Heart left ventricle (tissue), 13 donors: ENCODE measurements at regions not wholly inside any gene's neighbourhood (a gene's known extent, or its start where the extent isn't known, plus 50 kb on each side); places are given as distances from the start of the nearest gene placed in this dataset.

Source experiments
- POLR2A ChIP-seq, 2 donors: fragments of 450-650 bp; IDR thresholded peaks; one replicate each; pipeline ENCODE4 v1.6.1; 2017; ENCODE audit warnings: antibody characterized with exemption in 2 of 2, mild to moderate bottlenecking in 2 of 2, moderate library complexity in 2 of 2
- TF ChIP-seq, protein P1 (sequence below), 12 donors: fragments of 200-600 bp; sonication (generic) in 4 of 12; IDR thresholded peaks; one replicate each; pipeline versions ENCODE4 v1.5.0 to v1.8.0; 2018 to 2022; ENCODE audit warnings: antibody characterized with exemption in 12 of 12, mild to moderate bottlenecking in 5 of 12
- donor health status: ischemic (EF 13 %, LVEDD 7.1; RV severe dilation, severe dysfunction).
- donor health status: DM: no; HTN: yes; CAD: no.
- donor health status: DM: no; HTN: no; CAD: no.
- donor health status: ischemic (EF 25% LVEDD 6.9; RV normal size, moderate dysfunction).
- donor health status: ischemic (EF 25% LVEDD 5.7; RV mildly dilated, moderate dysfunction).
- donor health status: ischemic (EF 35%, LVEDD 5.7; RV mildly dilated, moderate dysfunction).
- donor health status: nonischemic (EF 11% LVEDD 7.7; RV severe dilation, severe dysfunction).
- donor health status: DM: yes; HTN: yes; CAD: no.
- donor health status: PGD.
- donor health status: ischemic (EF 29% LVEDD 5.4; RV normal size, mild dysfunction).
- donor health status: nonischemic (EF 23%, LVEDD 6.1; RV moderate dilation, normal function).

DNA sequence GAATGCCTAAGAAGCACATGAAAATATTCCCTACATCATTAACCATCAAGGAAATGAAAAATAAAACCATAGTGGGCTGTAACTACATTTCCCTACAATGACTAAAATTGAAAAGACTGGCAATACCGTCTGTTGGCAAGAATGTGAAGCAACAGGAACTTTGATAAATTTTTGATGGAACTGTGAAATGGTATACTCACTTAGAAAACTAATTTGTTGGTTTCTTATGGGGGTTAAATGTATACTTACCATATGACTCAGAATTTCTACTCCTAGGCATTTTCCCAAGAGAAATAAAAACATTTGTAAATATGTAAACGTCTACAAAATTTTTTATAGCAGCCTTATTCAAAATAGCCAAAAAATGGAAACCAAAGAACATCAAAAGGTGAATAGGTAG lies 121.4 kb upstream of the PLEKHA5 start:
- TF ChIP-seq, protein P1, sequence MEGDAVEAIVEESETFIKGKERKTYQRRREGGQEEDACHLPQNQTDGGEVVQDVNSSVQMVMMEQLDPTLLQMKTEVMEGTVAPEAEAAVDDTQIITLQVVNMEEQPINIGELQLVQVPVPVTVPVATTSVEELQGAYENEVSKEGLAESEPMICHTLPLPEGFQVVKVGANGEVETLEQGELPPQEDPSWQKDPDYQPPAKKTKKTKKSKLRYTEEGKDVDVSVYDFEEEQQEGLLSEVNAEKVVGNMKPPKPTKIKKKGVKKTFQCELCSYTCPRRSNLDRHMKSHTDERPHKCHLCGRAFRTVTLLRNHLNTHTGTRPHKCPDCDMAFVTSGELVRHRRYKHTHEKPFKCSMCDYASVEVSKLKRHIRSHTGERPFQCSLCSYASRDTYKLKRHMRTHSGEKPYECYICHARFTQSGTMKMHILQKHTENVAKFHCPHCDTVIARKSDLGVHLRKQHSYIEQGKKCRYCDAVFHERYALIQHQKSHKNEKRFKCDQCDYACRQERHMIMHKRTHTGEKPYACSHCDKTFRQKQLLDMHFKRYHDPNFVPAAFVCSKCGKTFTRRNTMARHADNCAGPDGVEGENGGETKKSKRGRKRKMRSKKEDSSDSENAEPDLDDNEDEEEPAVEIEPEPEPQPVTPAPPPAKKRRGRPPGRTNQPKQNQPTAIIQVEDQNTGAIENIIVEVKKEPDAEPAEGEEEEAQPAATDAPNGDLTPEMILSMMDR (IDR thresholded peaks at IDR 0.05): no peak
- no peak for TF ChIP-seq POLR2A (IDR thresholded peaks at IDR 0.05)
